MM.1S (cell line): ENCODE measurements at regions not wholly inside any gene's neighbourhood (a gene's known extent, or its start where the extent isn't known, plus 50 kb on each side); places are given as distances from the start of the nearest gene placed in this dataset.
"Not testable (repeated sequence)": the region's sequence is repeated elsewhere in the genome, so short reads cannot be mapped to it uniquely, and the experiment has no call there.

Experiments used
- DNase-seq: peaks from one replicate; pipeline ENCODE4 v3.0.0-alpha.2; 2015
- H2AFZ ChIP-seq: fragments of 300-600 bp; sonication (generic); 2 replicates; pipeline ENCODE4 v1.6.0; 2016; ENCODE audit warnings: antibody characterized with exemption, low read length
- H3F3A ChIP-seq: fragments of 300-600 bp; sonication (generic); 2 replicates; pipeline ENCODE4 v1.6.1; 2016; ENCODE audit warnings: mild to moderate bottlenecking, antibody characterized with exemption, low read length, moderate library complexity, mixed read lengths; ENCODE audit not compliant: insufficient read depth
- H3K27ac ChIP-seq: fragments of 300-600 bp; sonication (generic); 2 replicates; pipeline ENCODE4 v1.5.1; 2016; ENCODE audit warnings: mild to moderate bottlenecking, low read length
- H3K27me3 ChIP-seq: fragments of 300-600 bp; sonication (generic); replicated peaks from 2 replicates; pipeline ENCODE4 v1.6.0; 2016; ENCODE audit warnings: low read length; ENCODE audit not compliant: insufficient read depth
- H3K36me3 ChIP-seq: fragments of 300-600 bp; sonication (generic); replicated peaks from 2 replicates; pipeline ENCODE4 v1.6.1; 2016; ENCODE audit warnings: mild to moderate bottlenecking, low read length, mixed read lengths; ENCODE audit not compliant: insufficient read depth
- H3K4me1 ChIP-seq: fragments of 300-600 bp; sonication (generic); 2 replicates; pipeline ENCODE4 v1.6.1; 2016; ENCODE audit warnings: low read length, mixed read lengths
- H3K4me2 ChIP-seq: fragments of 300-600 bp; sonication (generic); 2 replicates; pipeline ENCODE4 v1.6.0; 2016; ENCODE audit warnings: low read depth, low read length
- H3K4me3 ChIP-seq: fragments of 300-600 bp; sonication (generic); 2 replicates; pipeline ENCODE4 v1.5.1; 2016; ENCODE audit warnings: low read length, mixed read lengths
- H3K79me2 ChIP-seq: fragments of 300-600 bp; sonication (generic); 2 replicates; pipeline ENCODE4 v1.6.1; 2016; ENCODE audit warnings: mixed run types, low read length, mixed read lengths
- H3K9ac ChIP-seq: fragments of 300-600 bp; sonication (generic); 2 replicates; pipeline ENCODE4 v1.6.1; 2016; ENCODE audit warnings: low read length, mixed read lengths
- H3K9me2 ChIP-seq: fragments of 300-600 bp; sonication (generic); replicated peaks from 2 replicates; pipeline ENCODE4 v1.6.1; 2016; ENCODE audit warnings: mild to moderate bottlenecking, low read length, mixed read lengths; ENCODE audit not compliant: insufficient read depth
- H3K9me3 ChIP-seq: fragments of 300-600 bp; sonication (generic); replicated peaks from 2 replicates; pipeline ENCODE4 v1.6.1; 2016; ENCODE audit warnings: mild to moderate bottlenecking, low read length, mixed read lengths; ENCODE audit not compliant: insufficient read depth
- H4K20me1 ChIP-seq: fragments of 300-600 bp; sonication (generic); 2 replicates; pipeline ENCODE4 v1.6.1; 2016; ENCODE audit warnings: mild to moderate bottlenecking, low read length, moderate library complexity, mixed read lengths; ENCODE audit not compliant: insufficient read depth
- EZH2 ChIP-seq: fragments of 300-600 bp; sonication (generic); optimal IDR thresholded peaks from 2 replicates; pipeline ENCODE3; 2017; ENCODE audit warnings: low read depth, mild to moderate bottlenecking, antibody characterized with exemption, low read length, mixed read lengths
- EZH2phosphoT487 ChIP-seq: fragments of 300-600 bp; sonication (generic); IDR thresholded peaks from 2 replicates; pipeline ENCODE4 v1.6.1; 2018; ENCODE audit warnings: antibody characterized with exemption, low read length
- TF ChIP-seq, protein P1 (sequence below): fragments of 300-600 bp; sonication (generic); IDR thresholded peaks from 2 replicates; pipeline ENCODE4 v1.5.1; 2016; ENCODE audit warnings: antibody characterized with exemption, low read length, mixed read lengths

DNA sequence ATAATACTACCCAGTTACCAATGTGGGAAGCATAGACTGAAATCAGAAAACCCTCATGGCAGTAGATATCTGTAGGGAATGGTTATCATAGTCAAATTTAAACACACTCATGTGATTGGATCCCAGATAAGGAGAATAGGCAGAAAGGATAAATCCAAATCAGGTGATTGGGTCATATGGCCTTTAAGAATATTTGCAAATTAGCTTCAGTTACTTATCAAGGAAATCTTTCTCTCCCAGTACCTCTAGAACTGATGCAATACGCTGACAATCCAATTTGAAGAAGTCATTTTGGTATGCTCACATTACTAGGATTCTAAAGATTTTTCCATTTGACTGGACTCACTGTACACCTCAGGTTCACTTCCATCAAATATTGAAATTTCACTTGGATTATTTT lies 87.7 kb upstream of the MNS1 start:
- Histone ChIP-seq H3K4me2 (no peak overlapping the region), H3K9ac (no peak overlapping the region), H2AFZ (no peak overlapping the region), H3K4me1 (no peaks in the 10 kb centered on the region), H3K4me3 (no peak overlapping the region), H3K9me2 (no peaks in the 10 kb centered on the region), H3F3A (no peaks in the 10 kb centered on the region), H3K36me3 (no peaks in the 10 kb centered on the region), H3K27me3 (no peaks in the 10 kb centered on the region), H3K27ac (no peak overlapping the region), H3K79me2 (no peaks in the 10 kb centered on the region), H3K9me3 (no peaks in the 10 kb centered on the region), H4K20me1 (no peaks in the 10 kb centered on the region)
- TF ChIP-seq, protein P1, sequence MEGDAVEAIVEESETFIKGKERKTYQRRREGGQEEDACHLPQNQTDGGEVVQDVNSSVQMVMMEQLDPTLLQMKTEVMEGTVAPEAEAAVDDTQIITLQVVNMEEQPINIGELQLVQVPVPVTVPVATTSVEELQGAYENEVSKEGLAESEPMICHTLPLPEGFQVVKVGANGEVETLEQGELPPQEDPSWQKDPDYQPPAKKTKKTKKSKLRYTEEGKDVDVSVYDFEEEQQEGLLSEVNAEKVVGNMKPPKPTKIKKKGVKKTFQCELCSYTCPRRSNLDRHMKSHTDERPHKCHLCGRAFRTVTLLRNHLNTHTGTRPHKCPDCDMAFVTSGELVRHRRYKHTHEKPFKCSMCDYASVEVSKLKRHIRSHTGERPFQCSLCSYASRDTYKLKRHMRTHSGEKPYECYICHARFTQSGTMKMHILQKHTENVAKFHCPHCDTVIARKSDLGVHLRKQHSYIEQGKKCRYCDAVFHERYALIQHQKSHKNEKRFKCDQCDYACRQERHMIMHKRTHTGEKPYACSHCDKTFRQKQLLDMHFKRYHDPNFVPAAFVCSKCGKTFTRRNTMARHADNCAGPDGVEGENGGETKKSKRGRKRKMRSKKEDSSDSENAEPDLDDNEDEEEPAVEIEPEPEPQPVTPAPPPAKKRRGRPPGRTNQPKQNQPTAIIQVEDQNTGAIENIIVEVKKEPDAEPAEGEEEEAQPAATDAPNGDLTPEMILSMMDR: no peak
- TF ChIP-seq EZH2phosphoT487 (no peak), EZH2 (no peak)
- no peak for DNase-seq

DNA sequence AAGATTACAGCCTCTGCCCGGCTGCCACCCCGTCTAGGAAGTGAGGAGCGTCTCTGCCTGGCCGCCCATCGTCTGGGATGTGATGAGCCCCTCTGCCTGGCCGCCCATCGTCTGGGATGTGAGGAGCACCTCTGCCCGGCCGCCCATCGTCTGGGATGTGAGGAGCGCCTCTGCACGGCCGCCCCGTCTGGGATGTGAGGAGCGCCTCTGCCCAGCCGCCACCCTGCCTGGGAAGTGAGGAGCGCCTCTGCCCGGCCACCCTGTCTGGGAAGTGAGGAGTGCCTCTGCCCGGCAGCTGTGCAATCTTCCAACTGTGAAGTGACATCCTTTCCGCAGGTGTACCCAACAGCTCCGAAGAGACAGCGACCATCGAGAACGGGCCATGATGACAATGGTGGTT lies 75.6 kb upstream of the MNS1 start:
- H3K4me2 ChIP-seq, H3K27ac ChIP-seq, H4K20me1 ChIP-seq, H3K79me2 ChIP-seq, H3K9me3 ChIP-seq, H3K9me2 ChIP-seq, DNase-seq, H3K4me3 ChIP-seq, H3K36me3 ChIP-seq, H3K27me3 ChIP-seq, H3F3A ChIP-seq, H3K9ac ChIP-seq, H2AFZ ChIP-seq: not testable (repeated sequence)
- peaks cover 15% of the 10 kb centered on the region for H3K4me1 ChIP-seq

DNA sequence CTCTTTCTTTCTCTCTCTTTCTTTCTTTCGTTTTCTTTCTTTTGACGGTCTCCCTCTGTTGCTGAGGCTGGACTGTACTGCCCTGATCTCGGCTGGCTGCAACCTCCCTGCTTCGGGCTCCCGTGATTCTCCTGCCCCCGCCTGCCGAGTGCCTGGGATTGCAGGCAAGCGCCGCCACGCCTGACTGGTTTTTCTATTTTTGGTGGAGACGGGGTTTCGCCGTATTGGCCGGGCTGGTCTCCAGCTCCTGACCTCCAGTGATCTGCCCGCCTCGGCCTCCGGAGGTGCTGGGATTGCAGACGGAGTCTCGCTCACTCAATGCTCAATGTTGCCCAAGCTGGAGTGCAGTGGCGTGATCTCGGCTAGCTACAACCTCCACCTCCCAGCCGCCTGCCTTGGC lies 75.2 kb upstream of the MNS1 start:
- not testable (repeated sequence) for H4K20me1 ChIP-seq, H3K79me2 ChIP-seq, H3K4me2 ChIP-seq, H3K27me3 ChIP-seq, H3K36me3 ChIP-seq, DNase-seq, H3K9ac ChIP-seq, H3F3A ChIP-seq, H3K27ac ChIP-seq, H3K9me2 ChIP-seq, H3K9me3 ChIP-seq, H3K4me3 ChIP-seq, H2AFZ ChIP-seq
- H3K4me1 ChIP-seq: peaks cover 15% of the 10 kb centered on the region

DNA sequence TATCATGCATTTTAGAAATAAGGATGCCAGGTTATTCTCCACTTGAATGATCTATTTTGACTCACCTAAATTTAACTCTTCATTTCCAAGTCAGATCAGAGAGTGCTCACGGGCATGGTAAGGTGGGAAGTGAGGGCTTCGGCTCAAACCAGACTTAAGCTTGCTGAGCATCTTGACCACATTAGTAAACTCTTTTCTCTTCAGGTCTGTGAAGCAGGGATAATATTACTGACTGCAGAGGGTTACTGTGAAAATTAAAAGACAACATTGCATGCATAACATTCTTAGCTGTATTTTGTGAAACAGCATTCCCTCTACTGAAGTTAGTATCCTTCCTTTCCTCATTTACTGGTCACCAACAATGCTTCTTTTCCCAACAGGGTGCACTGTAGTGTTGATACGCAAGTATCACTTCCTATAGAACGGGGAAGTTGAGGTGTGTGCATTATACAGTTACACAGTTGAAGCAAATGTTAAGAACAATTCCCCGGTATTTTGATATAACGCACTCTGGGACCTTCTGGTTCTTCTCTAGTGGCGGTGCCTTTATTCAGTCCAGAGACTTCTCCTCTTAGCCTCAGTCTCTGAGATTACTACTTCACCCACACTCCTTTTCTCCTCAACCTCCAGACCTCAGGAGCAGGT lies 74.1 kb upstream of the MNS1 start:
- Histone ChIP-seq H2AFZ (no peak overlapping the region), H3K36me3 (no peaks in the 10 kb centered on the region), H3K27ac (no peak overlapping the region), H3K4me3 (no peak overlapping the region), H3K27me3 (no peaks in the 10 kb centered on the region), H3K9me3 (no peaks in the 10 kb centered on the region), H3K79me2 (no peaks in the 10 kb centered on the region), H3K9me2 (no peaks in the 10 kb centered on the region), H3K4me1 (peaks cover 15% of the 10 kb centered on the region), H3K9ac (no peak overlapping the region), H3F3A (peaks cover 6% of the 10 kb centered on the region), H3K4me2 (no peak overlapping the region), H4K20me1 (no peaks in the 10 kb centered on the region)
- DNase-seq: no peak
- no peak for TF ChIP-seq EZH2
- no peak for TF ChIP-seq EZH2phosphoT487
- TF ChIP-seq, protein P1: no peak
